ENCODE measurements at regions not wholly inside any gene's neighbourhood (a gene's known extent, or its start where the extent isn't known, plus 50 kb on each side); places are given as distances from the start of the nearest gene placed in this dataset.

DNA sequence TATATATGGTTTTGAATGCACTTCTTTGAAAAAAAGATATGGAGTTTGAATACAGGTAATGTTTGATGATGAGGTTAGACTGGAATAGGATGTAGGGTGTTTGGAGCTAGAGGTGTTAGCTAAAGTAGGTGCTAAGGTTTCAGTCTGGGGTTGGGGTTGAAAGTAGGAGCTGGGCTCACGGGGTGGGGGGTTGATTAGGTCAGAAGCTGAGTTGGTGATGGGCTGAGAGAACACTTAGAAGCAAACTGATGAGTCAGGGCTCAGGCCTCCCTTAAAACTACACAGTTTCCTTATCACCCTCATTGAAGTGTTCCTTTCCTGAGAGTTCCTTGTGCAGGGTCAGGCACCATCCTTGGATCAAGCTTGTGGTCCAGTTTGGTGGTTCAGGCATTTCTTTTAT lies 308.8 kb upstream of the ADAMTS16 start:
- no peak for DNase-seq (ENCODE audit: low read depth)

DNA sequence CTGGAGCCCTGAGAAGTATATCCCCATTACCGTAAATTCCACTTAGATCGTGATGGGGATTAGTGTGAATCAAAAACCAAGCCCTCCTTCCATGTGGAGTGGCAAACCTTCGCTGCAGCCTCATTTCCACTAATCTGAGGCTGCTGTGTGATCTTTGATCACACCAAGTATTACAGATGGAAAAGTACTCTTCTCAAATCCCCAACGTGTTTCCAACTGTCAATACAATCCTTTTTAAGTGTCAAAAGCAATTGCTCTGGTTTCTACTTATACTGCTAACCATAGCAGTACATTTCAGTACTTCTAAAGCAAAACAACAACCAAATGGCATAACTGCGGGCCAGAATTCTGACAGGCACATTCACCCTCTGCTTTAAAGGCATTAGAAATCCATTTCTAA lies 307.7 kb upstream of the ADAMTS16 start:
- no peak for DNase-seq (ENCODE audit: low read depth)

DNA sequence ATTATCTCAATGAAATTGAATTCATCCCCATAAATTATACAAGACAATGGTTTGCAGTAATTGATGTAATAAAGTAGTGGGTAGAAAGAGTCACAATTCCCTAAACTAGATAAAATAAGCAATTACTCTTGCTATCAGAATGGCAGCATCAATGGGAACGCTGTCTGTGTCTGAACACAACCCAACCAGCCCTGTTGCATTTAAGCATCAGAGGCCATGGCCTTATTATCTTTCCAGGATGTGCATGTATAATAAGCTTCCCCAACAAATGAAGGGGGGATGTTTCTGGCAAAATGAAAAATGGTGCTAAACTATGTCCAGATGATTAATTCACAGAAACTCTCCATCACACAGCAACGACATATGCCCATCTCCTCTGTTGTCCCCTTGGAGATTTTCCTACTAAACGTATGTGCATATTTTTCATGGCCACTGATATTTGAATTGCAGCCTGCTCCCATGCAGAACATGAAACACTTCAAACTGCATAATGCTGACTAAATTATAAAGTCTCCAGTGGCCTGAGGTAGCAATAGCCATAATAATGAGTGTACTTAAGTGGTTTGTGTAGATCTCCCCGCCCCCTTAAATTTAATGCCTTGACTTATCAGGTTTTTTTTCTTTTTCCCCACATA lies 306.9 kb upstream of the ADAMTS16 start:
- no peak for DNase-seq (ENCODE audit: low read depth)

DNA sequence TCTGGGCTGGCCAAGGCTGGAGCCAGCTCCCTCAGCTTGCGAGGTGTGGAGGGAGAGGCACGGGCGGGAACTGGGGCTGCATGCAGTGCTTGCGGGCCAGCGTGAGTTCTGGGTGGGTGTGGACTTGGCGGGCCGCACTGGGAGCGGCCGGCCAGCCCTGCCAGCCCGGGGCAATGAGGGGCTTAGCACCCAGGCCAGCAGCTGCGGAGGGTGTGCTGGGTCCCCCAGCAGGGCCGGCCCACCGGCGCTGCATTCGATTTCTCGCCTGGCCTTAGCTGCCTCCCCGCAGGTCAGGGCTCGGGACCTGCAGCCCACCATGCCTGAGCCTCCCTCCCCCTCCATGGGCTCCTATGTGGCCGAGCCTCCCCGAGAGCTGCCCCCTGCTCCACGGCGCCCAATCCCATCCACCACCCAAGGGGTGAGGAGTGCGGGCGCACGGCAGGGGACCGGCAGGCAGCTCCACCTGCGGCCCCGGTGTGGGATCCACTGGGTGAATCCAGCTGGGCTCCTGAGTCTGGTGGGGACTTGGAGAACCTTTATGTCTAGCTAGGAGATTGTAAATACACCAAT lies 302.6 kb upstream of the ADAMTS16 start:
- no peak for DNase-seq (ENCODE audit: low read depth)

DNA sequence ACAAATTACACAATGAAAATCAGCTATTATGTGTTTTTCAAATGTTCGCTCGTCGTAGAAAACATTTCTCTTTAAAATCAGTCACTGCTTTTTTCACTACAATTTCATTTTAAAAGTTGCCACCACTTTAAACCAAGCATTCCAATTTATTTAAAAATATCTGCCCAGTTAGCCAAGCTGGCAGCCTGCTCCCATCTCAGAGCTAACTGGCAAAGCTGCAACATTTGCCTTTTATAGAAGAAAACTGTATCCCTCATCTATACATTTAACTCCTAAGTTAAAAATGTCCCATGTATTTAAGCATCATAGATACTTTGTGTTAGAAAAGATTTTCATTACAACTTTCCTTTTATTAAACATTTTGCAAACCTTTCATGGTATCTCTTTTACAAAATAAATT lies 294.9 kb upstream of the ADAMTS16 start:
- no peak for DNase-seq (ENCODE audit: low read depth)

DNA sequence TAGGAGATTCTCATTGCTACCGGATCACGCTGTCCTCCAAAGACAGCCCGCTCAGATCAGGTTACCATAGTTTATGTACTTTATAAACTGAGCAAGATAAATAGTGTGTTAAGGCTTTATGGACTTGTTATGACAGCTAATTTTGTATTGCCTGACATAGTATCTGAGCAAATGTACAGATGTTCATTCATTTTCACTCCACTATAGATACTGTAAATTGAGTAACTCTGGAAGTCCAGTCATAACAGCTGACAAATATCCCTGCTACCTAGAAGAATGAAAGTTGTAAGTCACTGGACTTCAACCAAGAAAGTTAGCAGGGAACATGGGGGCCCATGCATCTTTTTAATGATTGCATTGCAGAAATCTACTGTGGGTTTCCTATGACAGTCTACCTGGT lies 292.4 kb upstream of the ADAMTS16 start:
- no peak for DNase-seq (ENCODE audit: low read depth)

DNA sequence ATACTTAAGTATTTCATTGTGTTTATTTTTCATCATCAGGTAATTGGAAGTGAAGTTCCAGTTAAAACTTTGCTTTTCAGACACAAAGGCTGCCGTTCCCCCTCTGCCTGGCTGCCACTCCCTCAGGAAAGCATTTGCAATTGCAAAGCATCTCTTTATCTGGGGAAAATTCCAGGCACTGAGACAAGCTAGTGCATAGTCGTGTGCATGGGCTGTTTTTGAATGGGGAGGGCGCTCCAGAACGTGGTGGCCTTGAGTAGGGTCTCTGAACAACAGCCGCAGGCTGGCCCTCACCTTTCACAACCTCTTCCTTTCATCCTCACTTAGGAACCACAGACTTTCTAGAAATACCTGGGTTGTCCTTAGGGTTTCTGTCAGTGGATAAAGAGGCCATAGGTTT lies 285.1 kb upstream of the ADAMTS16 start:
- DNase-seq (ENCODE audit: low read depth) = no peak

DNA sequence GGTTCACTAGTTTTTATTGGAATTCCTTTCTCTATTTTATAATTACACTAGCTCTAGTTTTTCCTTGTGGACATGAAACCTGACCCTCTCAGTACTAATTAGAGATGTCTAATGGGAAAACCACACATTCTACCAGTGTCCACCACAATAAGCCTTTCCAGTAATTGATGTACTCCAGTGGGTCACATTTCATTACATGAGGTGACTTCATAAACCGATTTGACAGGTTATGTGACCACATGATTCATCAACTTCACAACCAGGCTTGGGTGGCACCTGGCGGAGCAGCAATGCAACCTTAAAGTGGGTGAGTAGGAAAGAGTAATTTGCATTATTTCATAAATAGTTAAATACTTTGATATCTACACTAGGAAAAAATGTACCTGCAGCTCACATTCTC lies 284.2 kb upstream of the ADAMTS16 start:
- no peak for DNase-seq (ENCODE audit: low read depth)

DNA sequence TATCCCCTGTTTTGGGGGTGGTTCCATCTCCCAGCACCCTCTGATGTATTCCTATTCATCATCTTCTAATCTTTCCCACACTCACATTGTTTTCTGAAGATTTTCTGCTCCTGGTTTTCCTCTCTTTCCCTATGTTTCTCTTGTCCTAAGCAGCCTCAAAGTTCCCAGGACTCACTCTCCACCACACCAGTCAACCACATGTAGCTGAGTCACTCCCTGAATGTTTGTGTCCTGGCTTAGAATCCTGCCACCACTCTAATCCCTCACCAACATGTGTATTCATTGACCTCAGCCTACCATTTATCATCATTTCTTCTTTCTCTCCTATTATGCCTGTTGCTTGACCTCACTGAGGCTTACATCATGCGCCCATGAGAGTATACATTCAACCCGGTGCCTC lies 282.4 kb upstream of the ADAMTS16 start:
- no peak for DNase-seq (ENCODE audit: low read depth)

DNA sequence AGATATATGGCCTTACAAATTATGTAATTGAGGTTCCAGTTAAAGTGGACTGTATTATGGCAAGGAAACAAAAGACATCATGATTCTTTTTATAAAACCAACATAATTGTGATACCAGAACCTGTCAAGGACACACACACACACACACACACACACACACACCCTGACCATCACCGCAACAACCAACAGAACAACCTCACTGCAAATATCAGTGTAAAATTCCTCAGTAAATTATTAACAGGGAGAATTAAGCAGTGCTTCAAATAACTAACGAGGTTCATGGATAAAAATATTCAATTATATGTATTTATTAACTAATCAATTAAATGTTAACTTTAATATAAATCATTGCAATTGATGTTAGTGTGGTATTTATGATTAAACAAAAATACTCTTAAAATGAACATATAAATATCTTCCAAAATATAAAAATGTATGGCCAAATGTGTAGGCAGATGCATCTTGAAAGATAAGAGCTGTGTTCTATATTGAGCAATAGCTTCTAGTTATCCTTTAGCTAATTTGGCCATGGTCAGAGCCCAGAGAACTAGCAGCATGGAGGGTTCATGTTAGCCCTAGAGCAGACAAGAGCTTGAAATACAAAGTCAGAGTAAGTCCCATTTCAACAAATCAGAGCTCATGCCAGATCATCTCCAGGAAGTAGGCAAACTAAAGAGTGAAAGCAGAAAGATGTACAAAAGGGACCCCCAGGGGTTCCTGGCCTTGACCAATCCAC lies 280.5 kb upstream of the ADAMTS16 start:
- no peak for DNase-seq (ENCODE audit: low read depth)

DNA sequence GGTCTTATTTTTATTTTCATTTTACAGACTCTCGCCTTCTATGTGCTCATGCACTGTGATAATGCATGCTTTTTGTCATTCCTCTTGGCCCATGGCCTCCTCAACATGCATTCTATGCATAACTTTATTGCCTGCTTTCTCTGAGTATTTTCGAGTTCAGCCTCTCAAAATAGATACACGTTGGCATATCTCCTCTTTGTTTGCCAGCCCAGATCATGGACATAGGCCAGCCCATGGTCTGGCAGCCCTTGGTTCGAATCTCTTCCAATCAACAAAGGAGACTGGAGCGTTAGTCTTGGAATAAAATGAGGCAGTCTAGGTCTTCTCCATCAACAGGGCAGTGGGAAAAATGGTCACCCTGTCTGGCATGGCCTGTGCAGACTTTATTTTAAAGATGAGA lies 279.5 kb upstream of the ADAMTS16 start:
- DNase-seq (ENCODE audit: low read depth) = no peak

DNA sequence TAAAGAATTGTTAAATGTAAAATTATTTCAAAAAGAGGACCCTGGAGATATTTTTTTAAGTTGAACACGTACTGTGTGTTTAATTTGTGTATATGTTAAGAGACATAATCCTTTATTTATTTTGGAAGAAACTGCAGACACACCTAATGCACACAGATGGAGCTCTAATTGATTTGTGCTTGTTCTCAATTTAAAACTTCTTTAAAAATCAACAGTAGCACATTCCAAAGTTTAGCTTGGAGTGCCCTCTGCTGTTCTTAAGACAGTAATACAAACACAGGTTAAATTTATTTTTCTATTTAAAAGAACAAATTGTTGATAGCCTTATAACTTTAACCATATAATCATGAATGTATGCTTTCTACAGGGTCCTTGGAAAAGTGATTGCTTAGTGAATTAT lies 277.6 kb upstream of the ADAMTS16 start:
- DNase-seq (ENCODE audit: low read depth) = peak; percentile 31

DNA sequence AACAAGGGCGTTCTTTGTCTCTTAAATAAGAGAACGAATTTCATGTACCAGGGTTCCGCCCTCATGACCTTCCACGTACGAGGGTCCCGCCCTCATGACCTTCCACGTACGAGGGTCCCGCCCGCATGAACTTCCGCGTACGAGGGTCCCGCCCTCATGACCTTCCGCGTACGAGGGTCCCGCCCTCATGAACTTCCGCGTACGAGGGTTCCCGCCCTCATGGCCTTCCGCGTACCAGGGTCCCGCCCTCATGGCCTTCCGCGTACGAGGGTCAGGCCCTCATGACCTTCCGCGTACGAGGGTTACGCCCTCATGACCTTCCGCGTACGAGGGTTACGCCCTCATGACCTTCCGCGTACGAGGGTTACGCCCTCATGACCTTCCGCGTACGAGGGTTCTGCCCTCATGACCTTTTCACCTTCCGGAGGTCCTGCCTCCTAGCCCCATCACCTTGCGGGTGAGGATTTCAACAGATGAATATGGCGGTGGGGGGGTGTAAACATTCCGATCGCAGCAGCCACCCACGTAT lies 273.9 kb upstream of the ADAMTS16 start:
- no peak for DNase-seq (ENCODE audit: low read depth)

DNA sequence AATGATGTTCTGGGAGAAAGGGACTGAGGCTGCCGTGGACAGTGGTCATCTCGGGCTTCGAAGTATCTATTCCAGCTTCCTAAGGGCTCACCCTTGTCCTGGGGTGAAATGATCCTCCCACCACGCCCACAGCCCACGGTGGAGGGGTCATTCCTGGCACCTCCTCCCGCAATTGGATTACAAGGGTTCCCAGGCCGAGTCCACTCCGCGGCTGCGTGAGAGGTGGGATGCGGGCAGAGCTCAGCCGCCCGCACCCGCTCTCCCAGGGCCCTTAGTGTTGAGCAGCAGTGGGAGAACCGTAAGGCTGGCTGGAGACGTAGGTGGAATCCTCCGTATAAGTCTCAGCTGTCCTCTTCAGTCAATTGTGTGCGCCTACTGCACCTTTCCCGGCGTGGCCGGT lies 273.3 kb upstream of the ADAMTS16 start:
- DNase-seq (ENCODE audit: low read depth) = no peak

DNA sequence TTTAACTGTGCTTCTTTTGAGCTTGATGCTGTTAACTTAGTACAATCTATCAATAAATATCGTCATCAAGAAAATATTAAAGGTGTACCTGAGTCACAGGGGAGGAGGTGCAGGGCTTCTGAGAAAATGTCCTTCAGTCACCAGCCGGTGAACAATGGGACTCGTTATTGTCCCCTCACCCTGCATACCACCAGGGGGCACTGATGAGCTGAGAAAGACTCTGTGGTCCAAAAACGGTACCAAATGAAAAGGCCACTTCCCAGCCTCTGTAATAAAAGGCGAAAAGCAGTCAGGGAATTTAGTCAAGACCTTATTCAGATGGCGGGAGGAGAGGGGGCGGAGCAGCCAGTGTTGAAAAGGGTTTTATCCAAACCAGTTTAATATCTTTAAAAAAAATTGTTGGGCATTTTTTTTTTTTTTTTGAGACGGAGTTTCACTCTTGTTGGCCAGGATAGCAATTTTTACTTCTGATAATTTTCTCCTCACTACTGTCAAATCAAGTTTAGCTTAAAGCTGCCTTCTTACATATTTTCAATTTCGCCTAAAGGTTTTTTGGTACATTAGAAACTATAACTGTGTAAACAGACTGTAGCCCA lies 271.9 kb upstream of the ADAMTS16 start:
- peak; percentile 44 for DNase-seq (ENCODE audit: low read depth)

DNA sequence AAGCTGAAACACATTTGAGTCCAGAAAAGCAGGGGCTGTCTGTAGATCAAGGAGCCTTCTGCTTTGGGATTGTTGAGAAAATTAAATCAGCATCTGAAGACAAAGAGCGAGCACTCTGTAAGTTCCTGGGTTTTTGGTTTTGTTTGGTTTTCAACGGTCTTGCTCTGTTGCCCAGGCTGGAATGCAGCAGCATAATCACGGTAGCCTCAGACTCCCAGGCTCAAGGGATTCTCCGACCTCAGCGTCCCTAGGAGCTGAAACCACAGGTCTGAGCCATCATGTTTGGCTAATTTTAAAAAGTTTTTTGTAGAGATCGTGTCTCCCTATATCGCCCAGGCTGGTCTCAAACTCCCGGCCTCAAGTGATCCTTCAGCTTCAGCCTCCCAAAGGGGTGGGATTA lies 266.5 kb upstream of the ADAMTS16 start:
- no peak for DNase-seq (ENCODE audit: low read depth)

DNA sequence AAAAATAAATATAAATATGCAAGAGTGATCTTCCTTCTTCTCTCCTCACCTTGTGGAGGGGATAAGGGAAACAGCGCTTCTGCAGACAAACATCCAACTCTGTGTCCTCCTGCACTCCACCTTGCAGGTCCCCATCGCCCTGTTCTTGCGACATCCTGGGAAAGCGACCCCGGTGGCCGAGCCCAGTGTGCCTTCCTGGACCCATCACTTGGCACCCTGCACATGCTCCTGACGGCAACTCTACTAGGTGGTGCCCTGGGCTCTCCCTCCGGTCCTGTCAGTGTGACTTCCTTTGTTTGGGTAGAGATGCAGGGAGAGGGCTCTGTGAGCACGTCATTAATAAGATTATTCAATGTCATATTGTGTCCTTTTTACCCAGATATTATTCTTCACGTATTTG lies 266.0 kb upstream of the ADAMTS16 start:
- no peak for DNase-seq (ENCODE audit: low read depth)

DNA sequence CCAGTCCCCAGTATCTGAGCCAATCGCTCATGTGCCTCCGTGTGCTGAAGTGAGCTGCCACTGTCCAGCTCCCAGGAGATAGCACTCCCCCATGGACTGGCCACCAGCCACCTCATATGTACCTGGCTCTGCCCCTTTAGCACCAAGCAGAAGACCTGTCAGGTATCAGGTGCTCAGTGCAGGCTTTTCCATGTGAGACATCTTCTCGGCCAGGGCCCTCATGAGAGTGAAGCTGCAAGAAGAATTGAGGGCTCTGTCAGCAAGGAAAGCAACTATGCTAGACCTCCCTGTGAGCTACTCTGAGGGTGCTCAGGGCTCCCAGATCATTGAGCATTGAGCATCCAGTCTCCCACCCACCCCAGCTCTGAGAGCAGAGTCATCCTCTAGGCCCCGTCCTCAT lies 264.2 kb upstream of the ADAMTS16 start:
- no peak for DNase-seq (ENCODE audit: low read depth)

DNA sequence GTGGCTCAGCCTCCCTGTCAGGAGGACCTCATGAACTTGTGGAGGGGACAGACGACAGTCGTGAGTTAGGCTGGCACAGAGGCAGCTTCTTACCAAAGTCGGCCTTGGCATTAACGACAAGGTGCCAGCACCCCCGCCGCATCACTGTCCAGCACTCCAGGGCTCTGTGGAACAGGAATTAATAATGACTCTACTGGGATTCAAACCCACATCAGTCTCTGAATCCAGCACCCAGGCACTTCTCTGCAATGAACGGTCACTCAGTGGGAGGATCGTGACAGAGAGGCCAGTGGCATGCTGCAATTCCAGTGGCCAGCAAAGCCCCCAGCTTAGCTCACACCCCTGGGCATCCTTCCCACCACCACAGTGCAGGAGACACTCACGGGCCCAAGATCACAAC lies 263.3 kb upstream of the ADAMTS16 start:
- no peak for DNase-seq (ENCODE audit: low read depth)

DNA sequence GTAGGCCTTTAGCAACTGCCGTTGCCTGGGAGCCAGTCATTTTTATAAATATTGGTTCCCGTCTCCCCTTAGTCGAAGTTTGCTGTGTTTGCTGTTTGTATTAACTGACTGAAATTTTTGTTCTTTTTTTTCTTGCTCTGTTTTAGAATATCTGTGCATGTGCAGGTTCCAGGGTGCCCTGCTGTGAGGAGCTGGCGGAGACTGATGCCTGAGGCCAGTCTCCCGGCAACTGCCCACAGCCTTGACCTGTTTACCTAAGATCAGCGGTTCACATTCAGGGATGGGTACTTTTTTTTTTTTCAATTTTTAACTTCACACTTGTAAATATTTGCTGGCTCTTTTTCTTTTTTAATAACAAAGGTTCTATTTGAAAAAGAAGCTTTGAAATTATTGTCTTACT lies 262.6 kb upstream of the ADAMTS16 start:
- DNase-seq (ENCODE audit: low read depth) = no peak

DNA sequence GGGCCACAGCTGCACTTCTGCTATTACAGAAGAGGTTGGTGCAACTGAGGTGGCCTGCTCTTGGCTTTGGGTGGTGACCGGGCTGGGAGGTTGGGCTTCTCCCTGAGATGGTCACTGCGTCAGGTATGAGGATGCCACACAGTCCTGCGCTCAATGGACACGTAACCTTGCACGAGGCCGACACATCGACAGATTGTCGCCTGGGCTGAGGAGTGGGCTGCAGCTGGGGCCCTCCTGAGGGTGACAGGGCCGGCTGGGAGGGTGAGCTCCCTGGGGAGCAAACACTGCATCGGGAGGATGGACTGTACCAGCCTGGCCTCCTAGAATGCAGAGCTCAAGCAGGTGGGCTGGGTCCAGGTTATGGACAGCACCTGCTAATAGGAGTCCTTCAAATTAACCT lies 261.1 kb upstream of the ADAMTS16 start:
- no peak for DNase-seq (ENCODE audit: low read depth)

DNA sequence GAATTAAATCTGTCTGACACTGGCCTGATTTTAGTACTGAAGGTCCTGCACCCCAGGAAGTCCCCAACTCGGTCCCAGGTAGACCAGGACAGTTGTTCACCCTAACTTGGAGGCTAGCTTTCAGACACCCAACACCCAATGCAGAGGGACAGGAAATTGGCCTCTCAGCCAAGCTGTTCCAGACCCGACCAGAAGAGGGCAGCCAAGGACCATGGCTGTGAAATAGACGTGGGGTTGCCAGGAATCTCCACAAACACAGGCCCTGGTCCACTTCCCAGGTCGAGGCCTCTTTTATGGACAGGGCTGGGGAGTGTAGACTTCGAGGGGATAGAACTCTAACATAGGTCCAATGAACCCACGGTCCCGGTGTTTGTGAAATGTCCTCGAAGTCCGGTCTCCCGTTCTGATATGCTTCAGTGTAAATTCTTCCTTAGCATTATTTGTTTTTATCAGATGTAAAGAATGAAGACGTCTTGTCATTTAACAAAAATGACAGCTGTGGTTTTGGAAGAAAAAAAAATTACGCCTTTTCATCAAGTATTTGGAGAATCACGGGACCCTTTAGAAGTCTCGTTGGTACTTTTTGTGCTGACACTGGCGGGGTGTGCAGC lies 260.3 kb upstream of the ADAMTS16 start:
- DNase-seq (ENCODE audit: low read depth) = peak; percentile 68

DNA sequence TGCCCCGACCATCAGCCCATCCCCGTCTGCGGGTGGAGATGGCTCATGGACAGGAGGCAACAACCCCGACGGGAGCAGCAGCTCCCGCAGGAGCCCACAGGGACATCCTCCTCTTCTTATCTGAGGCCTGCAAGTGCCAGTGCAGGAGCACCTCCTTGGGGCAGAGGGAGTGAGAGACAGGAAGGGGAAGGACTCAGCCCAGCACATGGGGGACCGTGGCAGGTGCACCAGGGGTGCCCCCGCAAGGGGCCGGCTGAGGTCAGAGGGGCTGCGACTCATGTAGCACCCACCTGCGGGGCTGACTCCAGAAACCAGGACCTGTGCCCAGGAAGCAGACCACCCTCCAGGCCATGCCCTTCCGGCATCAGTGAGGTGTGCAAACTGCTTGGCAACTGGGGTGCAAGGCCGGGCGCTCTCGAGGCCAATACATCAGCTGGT lies 259.8 kb upstream of the ADAMTS16 start:
- DNase-seq (ENCODE audit: low read depth) = no peak

Data from EH (cell line).